Ovary (tissue), 3 donors: ENCODE measurements at regions not wholly inside any gene's neighbourhood (a gene's known extent, or its start where the extent isn't known, plus 50 kb on each side); places are given as distances from the start of the nearest gene placed in this dataset.

Experiments
- EP300 ChIP-seq: sonication (generic); formaldehyde crosslinking; IDR thresholded peaks from one replicate; pipeline ENCODE4 v1.6.1; 2017; ENCODE audit warnings: antibody characterized with exemption
- POLR2A ChIP-seq: fragments of 450-650 bp; IDR thresholded peaks from one replicate; pipeline ENCODE4 v1.6.1; 2017; ENCODE audit warnings: antibody characterized with exemption, mild to moderate bottlenecking, moderate library complexity
- TF ChIP-seq, protein P1 (sequence below), 3 donors: fragments of 450-650 bp in 2 of 3; fragments of 200-600 bp in 1 of 3; IDR thresholded peaks; one replicate each; pipeline versions ENCODE4 v1.5.1 to v1.8.0; 2016 to 2022; ENCODE audit warnings: antibody characterized with exemption in 3 of 3, mild to moderate bottlenecking in 1 of 3
- donor health status: DM: no; HTN: no; CAD: no.

DNA sequence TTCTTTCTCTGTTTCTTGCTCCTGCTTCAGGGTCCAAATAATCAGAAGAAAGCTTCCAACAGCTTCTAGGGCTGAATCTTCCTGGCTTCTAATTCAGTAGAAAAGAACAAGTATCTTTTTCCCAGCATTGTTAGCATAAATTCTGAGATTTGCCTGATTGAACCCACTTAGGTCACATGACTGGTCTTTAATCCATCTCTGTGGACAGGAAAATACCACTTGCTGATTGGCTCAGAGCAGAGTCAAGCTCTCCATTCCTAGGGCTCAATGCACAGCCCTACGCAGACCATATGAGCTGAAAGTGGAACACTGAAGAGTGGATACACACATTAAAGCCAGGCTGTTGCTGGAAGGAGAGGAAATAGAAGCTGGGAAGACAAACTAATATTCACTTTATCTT, 99.6 kb upstream of the RPL34 start:
- TF ChIP-seq, protein P1, sequence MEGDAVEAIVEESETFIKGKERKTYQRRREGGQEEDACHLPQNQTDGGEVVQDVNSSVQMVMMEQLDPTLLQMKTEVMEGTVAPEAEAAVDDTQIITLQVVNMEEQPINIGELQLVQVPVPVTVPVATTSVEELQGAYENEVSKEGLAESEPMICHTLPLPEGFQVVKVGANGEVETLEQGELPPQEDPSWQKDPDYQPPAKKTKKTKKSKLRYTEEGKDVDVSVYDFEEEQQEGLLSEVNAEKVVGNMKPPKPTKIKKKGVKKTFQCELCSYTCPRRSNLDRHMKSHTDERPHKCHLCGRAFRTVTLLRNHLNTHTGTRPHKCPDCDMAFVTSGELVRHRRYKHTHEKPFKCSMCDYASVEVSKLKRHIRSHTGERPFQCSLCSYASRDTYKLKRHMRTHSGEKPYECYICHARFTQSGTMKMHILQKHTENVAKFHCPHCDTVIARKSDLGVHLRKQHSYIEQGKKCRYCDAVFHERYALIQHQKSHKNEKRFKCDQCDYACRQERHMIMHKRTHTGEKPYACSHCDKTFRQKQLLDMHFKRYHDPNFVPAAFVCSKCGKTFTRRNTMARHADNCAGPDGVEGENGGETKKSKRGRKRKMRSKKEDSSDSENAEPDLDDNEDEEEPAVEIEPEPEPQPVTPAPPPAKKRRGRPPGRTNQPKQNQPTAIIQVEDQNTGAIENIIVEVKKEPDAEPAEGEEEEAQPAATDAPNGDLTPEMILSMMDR (IDR thresholded peaks at IDR 0.05), result no peak
- TF ChIP-seq POLR2A, result no peak
- no peak for TF ChIP-seq EP300
